HG03432 (cell line): ENCODE measurements at regions not wholly inside any gene's neighbourhood (a gene's known extent, or its start where the extent isn't known, plus 50 kb on each side); places are given as distances from the start of the nearest gene placed in this dataset.
"Not testable (repeated sequence)": the region's sequence is repeated elsewhere in the genome, so short reads cannot be mapped to it uniquely, and the experiment has no call there.

Experiments used
- ATAC-seq: cut with Tn5 transposase; IDR thresholded peaks from one replicate; pipeline ENCODE4 v1.9.1; 2021; ENCODE audit warnings: mild to moderate bottlenecking, moderate library complexity; ENCODE audit not compliant: unreplicated experiment

GRCh38 chr17:13442361-13442760 lies 159.4 kb downstream of the HS3ST3A1 start:
- ATAC-seq: no peak

GRCh38 chr17:13441873-13442272 lies 159.9 kb downstream of the HS3ST3A1 start:
- no peak for ATAC-seq

GRCh38 chr17:13437966-13438779 lies 163.6 kb downstream of the HS3ST3A1 start:
- no peak for ATAC-seq

GRCh38 chr17:13435230-13435629 lies 166.5 kb downstream of the HS3ST3A1 start:
- ATAC-seq: no peak

- ATAC-seq: no peak
Observed at GRCh38 chr17:13429201-13429600, 172.5 kb downstream of the HS3ST3A1 start.

- no peak for ATAC-seq
Observed at GRCh38 chr17:13428611-13429042, 173.1 kb downstream of the HS3ST3A1 start.

- ATAC-seq: no peak
Observed at GRCh38 chr17:13426991-13427390, 174.7 kb downstream of the HS3ST3A1 start.

GRCh38 chr17:13425390-13425789 lies 176.3 kb downstream of the HS3ST3A1 start:
- no peak for ATAC-seq

- no peak for ATAC-seq
Observed at GRCh38 chr17:13421581-13422130, 180.1 kb downstream of the HS3ST3A1 start.

- ATAC-seq: no peak
Observed at GRCh38 chr17:13420878-13421277, 180.9 kb downstream of the HS3ST3A1 start.

GRCh38 chr17:13420418-13420826 lies 181.3 kb downstream of the HS3ST3A1 start:
- no peak for ATAC-seq

- no peak for ATAC-seq
Observed at GRCh38 chr17:13419676-13420075, 182.1 kb downstream of the HS3ST3A1 start.

GRCh38 chr17:13418891-13419290 lies 182.8 kb downstream of the HS3ST3A1 start:
- ATAC-seq: no peak

GRCh38 chr17:13417381-13417950 lies 184.3 kb downstream of the HS3ST3A1 start:
- ATAC-seq: no peak

GRCh38 chr17:13416748-13417363 lies 184.9 kb downstream of the HS3ST3A1 start:
- no peak for ATAC-seq

GRCh38 chr17:13415871-13416416 lies 185.8 kb downstream of the HS3ST3A1 start:
- ATAC-seq: no peak

- ATAC-seq: not testable (repeated sequence)
Observed at GRCh38 chr17:13415200-13415599, 186.5 kb downstream of the HS3ST3A1 start.

GRCh38 chr17:13413001-13413400 lies 188.7 kb downstream of the HS3ST3A1 start:
- no peak for ATAC-seq

- ATAC-seq: no peak
Observed at GRCh38 chr17:13410874-13411273, 190.9 kb downstream of the HS3ST3A1 start.

GRCh38 chr17:13410214-13410613 lies 191.5 kb downstream of the HS3ST3A1 start:
- ATAC-seq: no peak

GRCh38 chr17:13409455-13409854 lies 192.3 kb downstream of the HS3ST3A1 start:
- ATAC-seq: no peak
